ENCODE measurements at regions not wholly inside any gene's neighbourhood (a gene's known extent, or its start where the extent isn't known, plus 50 kb on each side); places are given as distances from the start of the nearest gene placed in this dataset.

DNA sequence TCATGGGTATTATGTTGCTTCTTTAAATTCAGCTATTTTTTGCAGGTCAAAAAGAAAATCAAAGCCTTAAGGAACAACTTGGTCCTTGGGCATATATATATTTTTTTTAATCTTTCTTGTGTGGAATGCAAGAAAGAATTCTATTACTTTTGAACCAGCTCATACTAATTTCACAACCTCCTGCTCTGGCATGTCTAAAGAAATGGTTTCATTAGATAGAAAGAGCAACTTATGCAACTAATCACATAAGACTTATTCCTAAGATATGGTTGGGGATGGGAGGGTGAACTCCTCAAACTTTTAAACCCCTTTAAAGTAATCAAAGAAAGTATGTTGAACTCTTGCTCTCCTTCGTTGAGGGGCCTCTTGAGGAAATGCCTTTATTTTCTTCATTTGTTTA, 114.9 kb downstream of the GMNC start:
- Histone ChIP-seq H3K4me3 (no peak overlapping the region), H3K36me3 (ENCODE audit: control insufficient read depth in 2 of 2, insufficient read depth in 2 of 2, low read length in 1 of 2) (no peaks in the 10 kb centered on the region), H3K4me1 (ENCODE audit: control insufficient read depth, insufficient read depth, low read length) (no peaks in the 10 kb centered on the region), H3K4me2 (ENCODE audit: control insufficient read depth, insufficient read depth) (no peak overlapping the region), H3K27ac (ENCODE audit: control insufficient read depth, insufficient read depth) (no peak overlapping the region), H3K27me3 (replicated peaks in 1 of 2; ENCODE audit: control insufficient read depth in 2 of 2, insufficient read depth in 2 of 2, low read length in 1 of 2) (no peaks in the 10 kb centered on the region), H3K79me2 (ENCODE audit: control insufficient read depth, insufficient read depth, low read length) (no peaks in the 10 kb centered on the region), H3K9me3 (replicated peaks; ENCODE audit: control insufficient read depth, insufficient read depth, low read length) (no peaks in the 10 kb centered on the region), H3K9ac (ENCODE audit: control insufficient read depth, insufficient read depth, low read length) (no peak overlapping the region), H2AFZ (ENCODE audit: control insufficient read depth, low read depth, low read length) (no peak overlapping the region), H4K20me1 (ENCODE audit: control insufficient read depth, insufficient read depth) (no peaks in the 10 kb centered on the region)
- ChIA-PET POLR2A (no interaction called here), SMC1A (ENCODE audit: uncharacterized antibody, unreplicated experiment) (no interaction called here), RAD21 (ENCODE audit: unreplicated experiment) (no interaction called here), CTCF (no interaction called here)
- in situ Hi-C loops (cut with MboI): no loop called here
- BruUV-seq (replicated peaks): no TSS peak
- intact Hi-C loops (cut with micrococcal nuclease; ENCODE audit: unreplicated experiment): no loop called here
- DNase-seq (ENCODE audit: low read depth, low spot score): no peak
- TF ChIP-seq, protein P1, sequence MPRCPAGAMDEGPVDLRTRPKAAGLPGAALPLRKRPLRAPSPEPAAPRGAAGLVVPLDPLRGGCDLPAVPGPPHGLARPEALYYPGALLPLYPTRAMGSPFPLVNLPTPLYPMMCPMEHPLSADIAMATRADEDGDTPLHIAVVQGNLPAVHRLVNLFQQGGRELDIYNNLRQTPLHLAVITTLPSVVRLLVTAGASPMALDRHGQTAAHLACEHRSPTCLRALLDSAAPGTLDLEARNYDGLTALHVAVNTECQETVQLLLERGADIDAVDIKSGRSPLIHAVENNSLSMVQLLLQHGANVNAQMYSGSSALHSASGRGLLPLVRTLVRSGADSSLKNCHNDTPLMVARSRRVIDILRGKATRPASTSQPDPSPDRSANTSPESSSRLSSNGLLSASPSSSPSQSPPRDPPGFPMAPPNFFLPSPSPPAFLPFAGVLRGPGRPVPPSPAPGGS (IDR thresholded peaks at IDR 0.05; ENCODE audit: borderline replicate concordance, insufficient read depth, low read depth, low read length, poor library complexity, severe bottlenecking): no peak
- TF ChIP-seq HDAC2 (IDR thresholded peaks at IDR 0.05) (no peak), CBFB (IDR thresholded peaks at IDR 0.05; ENCODE audit: low read depth) (no peak), ZNF24 (IDR thresholded peaks at IDR 0.05) (no peak), MYC (IDR thresholded peaks at IDR 0.05; ENCODE audit: insufficient read depth, insufficient read length, insufficient replicate concordance, low read length, severe bottlenecking) (no peak), HDGF (IDR thresholded peaks at IDR 0.05) (no peak), ZNF622 (IDR thresholded peaks at IDR 0.05) (no peak), BACH1 (IDR thresholded peaks at IDR 0.05; ENCODE audit: borderline replicate concordance) (no peak)
- TF ChIP-seq, protein P2, sequence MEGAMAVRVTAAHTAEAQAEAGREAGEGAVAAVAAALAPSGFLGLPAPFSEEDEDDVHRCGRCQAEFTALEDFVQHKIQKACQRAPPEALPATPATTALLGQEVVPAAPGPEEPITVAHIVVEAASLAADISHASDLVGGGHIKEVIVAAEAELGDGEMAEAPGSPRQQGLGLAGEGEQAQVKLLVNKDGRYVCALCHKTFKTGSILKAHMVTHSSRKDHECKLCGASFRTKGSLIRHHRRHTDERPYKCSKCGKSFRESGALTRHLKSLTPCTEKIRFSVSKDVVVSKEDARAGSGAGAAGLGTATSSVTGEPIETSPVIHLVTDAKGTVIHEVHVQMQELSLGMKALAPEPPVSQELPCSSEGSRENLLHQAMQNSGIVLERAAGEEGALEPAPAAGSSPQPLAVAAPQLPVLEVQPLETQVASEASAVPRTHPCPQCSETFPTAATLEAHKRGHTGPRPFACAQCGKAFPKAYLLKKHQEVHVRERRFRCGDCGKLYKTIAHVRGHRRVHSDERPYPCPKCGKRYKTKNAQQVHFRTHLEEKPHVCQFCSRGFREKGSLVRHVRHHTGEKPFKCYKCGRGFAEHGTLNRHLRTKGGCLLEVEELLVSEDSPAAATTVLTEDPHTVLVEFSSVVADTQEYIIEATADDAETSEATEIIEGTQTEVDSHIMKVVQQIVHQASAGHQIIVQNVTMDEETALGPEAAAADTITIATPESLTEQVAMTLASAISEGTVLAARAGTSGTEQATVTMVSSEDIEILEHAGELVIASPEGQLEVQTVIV (IDR thresholded peaks at IDR 0.05; ENCODE audit: borderline replicate concordance, partially characterized antibody): no peak
- TF ChIP-seq, protein P3, sequence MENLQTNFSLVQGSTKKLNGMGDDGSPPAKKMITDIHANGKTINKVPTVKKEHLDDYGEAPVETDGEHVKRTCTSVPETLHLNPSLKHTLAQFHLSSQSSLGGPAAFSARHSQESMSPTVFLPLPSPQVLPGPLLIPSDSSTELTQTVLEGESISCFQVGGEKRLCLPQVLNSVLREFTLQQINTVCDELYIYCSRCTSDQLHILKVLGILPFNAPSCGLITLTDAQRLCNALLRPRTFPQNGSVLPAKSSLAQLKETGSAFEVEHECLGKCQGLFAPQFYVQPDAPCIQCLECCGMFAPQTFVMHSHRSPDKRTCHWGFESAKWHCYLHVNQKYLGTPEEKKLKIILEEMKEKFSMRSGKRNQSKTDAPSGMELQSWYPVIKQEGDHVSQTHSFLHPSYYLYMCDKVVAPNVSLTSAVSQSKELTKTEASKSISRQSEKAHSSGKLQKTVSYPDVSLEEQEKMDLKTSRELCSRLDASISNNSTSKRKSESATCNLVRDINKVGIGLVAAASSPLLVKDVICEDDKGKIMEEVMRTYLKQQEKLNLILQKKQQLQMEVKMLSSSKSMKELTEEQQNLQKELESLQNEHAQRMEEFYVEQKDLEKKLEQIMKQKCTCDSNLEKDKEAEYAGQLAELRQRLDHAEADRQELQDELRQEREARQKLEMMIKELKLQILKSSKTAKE (IDR thresholded peaks at IDR 0.05; ENCODE audit: low read depth, poor library complexity, severe bottlenecking): no peak
- TF ChIP-seq, protein P4, sequence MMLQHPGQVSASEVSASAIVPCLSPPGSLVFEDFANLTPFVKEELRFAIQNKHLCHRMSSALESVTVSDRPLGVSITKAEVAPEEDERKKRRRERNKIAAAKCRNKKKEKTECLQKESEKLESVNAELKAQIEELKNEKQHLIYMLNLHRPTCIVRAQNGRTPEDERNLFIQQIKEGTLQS (IDR thresholded peaks at IDR 0.05; ENCODE audit: borderline replicate concordance, extremely low read depth, low read depth, low read length): no peak
- FAIRE-seq: no peak
- ATAC-seq: no peak
- WGBS (ENCODE audit: insufficient coverage, insufficient replicate concordance, low lambda C conversion rate, missing lambda C conversion rate): 0% methylated on average over 1 of the region's 1 CpG

Measured in GM12878 (cell line).